ENCODE measurements at regions not wholly inside any gene's neighbourhood (a gene's known extent, or its start where the extent isn't known, plus 50 kb on each side); places are given as distances from the start of the nearest gene placed in this dataset.
"Not testable (repeated sequence)": the region's sequence is repeated elsewhere in the genome, so short reads cannot be mapped to it uniquely, and the experiment has no call there.

- DNase-seq, result no peak
These were observed 795.8 kb downstream of the EFNA5 start for GRCh38 chr5:106874974-106875373.

GRCh38 chr5:106874531-106874930 is 796.2 kb downstream of the EFNA5 start:
- no peak for DNase-seq

GRCh38 chr5:106873568-106873967 is 797.2 kb downstream of the EFNA5 start:
- no peak for DNase-seq

GRCh38 chr5:106865279-106865678 is 805.5 kb downstream of the EFNA5 start:
- DNase-seq, result no peak

- DNase-seq, result no peak
These were observed 808.1 kb downstream of the EFNA5 start for GRCh38 chr5:106862450-106863193.

GRCh38 chr5:106860398-106861044 is 810.2 kb downstream of the EFNA5 start:
- DNase-seq, result no peak

- DNase-seq, result no peak
These were observed 812.1 kb downstream of the EFNA5 start for GRCh38 chr5:106858616-106859015.

- no peak for DNase-seq
These were observed 815.8 kb downstream of the EFNA5 start for GRCh38 chr5:106854922-106855321.

GRCh38 chr5:106854105-106854687 is 816.5 kb downstream of the EFNA5 start:
- no peak for DNase-seq

- no peak for DNase-seq
These were observed 817.5 kb downstream of the EFNA5 start for GRCh38 chr5:106853266-106853665.

- no peak for DNase-seq
These were observed 821.5 kb downstream of the EFNA5 start for GRCh38 chr5:106849266-106849665.

- no peak for DNase-seq
These were observed 826.8 kb downstream of the EFNA5 start for GRCh38 chr5:106843812-106844416.

- DNase-seq, result no peak
These were observed 837.2 kb downstream of the EFNA5 start for GRCh38 chr5:106833517-106833916.

GRCh38 chr5:106827061-106827460 is 843.7 kb downstream of the EFNA5 start:
- DNase-seq, result no peak

GRCh38 chr5:106825374-106825773 is 845.4 kb downstream of the EFNA5 start:
- no peak for DNase-seq

- DNase-seq, result no peak
These were observed 847.9 kb downstream of the EFNA5 start for GRCh38 chr5:106822851-106823250.

- no peak for DNase-seq
These were observed 852.2 kb downstream of the EFNA5 start for GRCh38 chr5:106818552-106818951.

GRCh38 chr5:106814961-106815360 is 855.8 kb downstream of the EFNA5 start:
- DNase-seq, result no peak

- no peak for DNase-seq
These were observed 869.2 kb downstream of the EFNA5 start for GRCh38 chr5:106801554-106801953.

GRCh38 chr5:106797996-106798395 is 872.7 kb downstream of the EFNA5 start:
- no peak for DNase-seq

GRCh38 chr5:106796081-106796480 is 874.7 kb downstream of the EFNA5 start:
- no peak for DNase-seq

GRCh38 chr5:106784846-106785245 is 885.9 kb downstream of the EFNA5 start:
- no peak for DNase-seq

- no peak for DNase-seq
These were observed 890.4 kb downstream of the EFNA5 start for GRCh38 chr5:106780355-106780754.

GRCh38 chr5:106776515-106776914 is 894.2 kb downstream of the EFNA5 start:
- DNase-seq, result not testable (repeated sequence)

All from activated CD8-positive, alpha-beta memory T cell treated with anti-CD3 and anti-CD28 coated beads, Interleukin-2, amount 50 U/mL, for 48 hours (primary cell).